NCI-H82 treated with DMSO at 0.1 percent for 48 hours (cell line): ENCODE measurements at regions not wholly inside any gene's neighbourhood (a gene's known extent, or its start where the extent isn't known, plus 50 kb on each side); places are given as distances from the start of the nearest gene placed in this dataset.

Experiments used
- DNase-seq: peaks from one replicate; lab custom pipeline; 2025; ENCODE audit not compliant: unreplicated experiment; lab: John Stamatoyannopoulos, UW

GRCh38 chr14:101507836-101508150 is 53.5 kb upstream of the DIO3 start:
- no peak for DNase-seq

GRCh38 chr14:101508196-101508947 is 52.9 kb upstream of the DIO3 start:
- no peak for DNase-seq

GRCh38 chr14:101508948-101509729 is 52.2 kb upstream of the DIO3 start:
- no peak for DNase-seq

- no peak for DNase-seq
Measured at GRCh38 chr14:101509730-101510371, 51.4 kb upstream of the DIO3 start.

GRCh38 chr14:101511199-101511598 is 50.1 kb upstream of the DIO3 start:
- DNase-seq: no peak
